DMS114 treated with DMSO at 0.1 percent for 48 hours (cell line): ENCODE measurements at regions not wholly inside any gene's neighbourhood (a gene's known extent, or its start where the extent isn't known, plus 50 kb on each side); places are given as distances from the start of the nearest gene placed in this dataset.
"Not testable (repeated sequence)": the region's sequence is repeated elsewhere in the genome, so short reads cannot be mapped to it uniquely, and the experiment has no call there.

Experiments
- DNase-seq: peaks from one replicate; lab custom pipeline; 2025; ENCODE audit not compliant: unreplicated experiment; lab: John Stamatoyannopoulos, UW

GRCh38 chr2:146392186-146392585 lies 1452.6 kb upstream of the ACVR2A start:
- DNase-seq: no peak

- DNase-seq: no peak
Observed at GRCh38 chr2:146388757-146389156, 1456.1 kb upstream of the ACVR2A start.

- DNase-seq: no peak
Observed at GRCh38 chr2:146386096-146386495, 1458.7 kb upstream of the ACVR2A start.

GRCh38 chr2:146385031-146385430 lies 1459.8 kb upstream of the ACVR2A start:
- no peak for DNase-seq

DNA sequence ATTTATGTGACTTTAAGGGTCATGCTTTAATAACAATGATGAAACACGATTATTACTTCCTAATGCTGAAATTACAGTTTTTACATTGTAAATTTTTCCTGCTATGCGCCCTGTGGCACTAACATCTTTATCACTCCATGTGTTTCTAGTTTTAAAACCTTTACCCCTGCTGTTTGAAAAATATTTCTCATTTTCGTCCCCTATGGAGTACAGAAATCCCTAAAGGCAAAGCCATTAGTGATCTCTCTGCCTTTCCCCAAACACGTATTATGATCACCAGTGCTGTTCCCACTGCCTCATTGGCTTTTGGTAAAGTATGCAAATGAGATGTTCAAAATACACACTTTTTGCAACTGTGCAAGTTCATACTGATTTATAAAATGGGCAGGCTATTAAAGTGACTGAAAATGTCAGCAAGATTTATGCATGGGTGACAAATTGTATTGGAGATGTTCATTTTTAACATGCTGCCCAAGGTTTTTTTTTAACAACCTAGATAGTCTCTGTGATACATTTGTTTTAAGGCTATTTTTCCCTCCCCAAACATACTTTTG lies 1468.2 kb upstream of the ACVR2A start:
- DNase-seq: no peak

GRCh38 chr2:146374505-146374904 lies 1470.3 kb upstream of the ACVR2A start:
- DNase-seq: no peak

DNA sequence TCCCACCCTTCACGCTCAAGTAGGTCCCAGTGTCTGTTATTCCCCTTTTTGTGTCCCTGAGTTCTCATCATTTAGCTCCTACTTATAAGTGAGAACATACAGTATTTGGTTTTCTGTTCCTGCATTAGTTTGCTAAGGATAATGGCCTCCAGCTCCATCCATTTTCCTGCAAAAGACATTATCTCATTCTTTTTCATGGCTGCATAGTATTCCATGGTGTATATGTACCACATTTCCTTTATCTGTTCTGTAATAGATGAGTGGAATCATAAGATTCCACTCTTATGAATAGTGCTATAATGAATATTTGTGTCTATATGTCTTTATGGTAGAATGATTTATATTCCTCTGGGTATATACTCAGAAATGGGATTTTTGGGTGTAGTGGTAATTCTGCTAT lies 1473.5 kb upstream of the ACVR2A start:
- DNase-seq: not testable (repeated sequence)

DNA sequence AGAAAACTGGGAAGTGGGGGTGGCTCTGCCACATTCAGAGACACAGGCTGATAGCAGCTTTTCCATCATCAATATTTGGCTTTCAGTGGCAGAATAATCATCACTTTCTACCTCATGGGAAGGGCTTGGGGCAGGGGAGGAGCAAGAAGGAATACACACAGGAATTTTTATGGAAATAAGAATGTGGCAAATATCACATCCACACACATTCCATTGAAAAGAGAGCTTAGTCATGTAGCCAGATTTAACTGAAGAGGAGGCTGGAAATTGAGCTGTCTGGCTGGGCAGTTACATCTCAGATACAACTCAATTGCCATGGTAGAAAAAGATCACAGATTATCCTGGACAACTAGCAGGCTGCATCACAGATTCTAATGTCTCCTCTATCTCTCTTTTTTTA lies 1474.0 kb upstream of the ACVR2A start:
- no peak for DNase-seq

DNA sequence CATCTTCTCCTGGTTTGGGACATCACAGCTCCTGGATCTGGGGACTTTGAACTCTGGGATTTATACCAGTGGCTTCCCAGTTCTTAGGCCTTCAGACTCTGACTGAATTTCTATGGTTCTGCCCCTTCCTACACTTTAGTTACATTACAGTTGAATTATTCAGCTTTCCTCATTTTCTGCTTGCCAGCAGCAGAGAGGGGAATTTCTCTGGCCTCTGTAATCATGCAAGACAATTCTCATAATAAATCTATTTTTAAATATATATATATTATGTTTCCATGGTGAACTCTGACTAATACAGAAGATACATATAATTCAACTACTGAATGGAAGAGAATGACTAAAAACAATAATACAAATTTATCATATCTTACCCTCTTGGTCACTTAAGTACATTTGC lies 1478.6 kb upstream of the ACVR2A start:
- no peak for DNase-seq

GRCh38 chr2:146365041-146365440 lies 1479.8 kb upstream of the ACVR2A start:
- DNase-seq: no peak

DNA sequence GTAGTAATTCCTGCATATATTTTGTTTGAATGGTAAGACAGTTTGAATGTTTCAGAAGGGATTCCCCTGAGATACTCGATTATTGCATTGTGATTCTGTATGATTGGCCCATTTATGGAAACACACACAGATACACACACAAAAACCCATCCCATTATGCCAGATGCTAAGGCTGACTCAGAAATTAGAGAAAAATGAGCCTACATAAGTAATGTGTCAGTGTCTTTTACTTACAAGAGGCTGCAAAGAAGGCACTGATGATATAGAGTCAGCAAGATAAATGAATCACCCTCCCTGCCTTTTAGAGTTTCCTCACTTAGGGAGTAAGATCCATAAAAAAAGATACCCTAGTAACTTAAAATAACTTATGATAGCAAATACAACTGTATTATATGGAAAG lies 1481.1 kb upstream of the ACVR2A start:
- no peak for DNase-seq

GRCh38 chr2:146351689-146352088 lies 1493.1 kb upstream of the ACVR2A start:
- no peak for DNase-seq

- DNase-seq: no peak
Observed at GRCh38 chr2:146349334-146349733, 1495.5 kb upstream of the ACVR2A start.

DNA sequence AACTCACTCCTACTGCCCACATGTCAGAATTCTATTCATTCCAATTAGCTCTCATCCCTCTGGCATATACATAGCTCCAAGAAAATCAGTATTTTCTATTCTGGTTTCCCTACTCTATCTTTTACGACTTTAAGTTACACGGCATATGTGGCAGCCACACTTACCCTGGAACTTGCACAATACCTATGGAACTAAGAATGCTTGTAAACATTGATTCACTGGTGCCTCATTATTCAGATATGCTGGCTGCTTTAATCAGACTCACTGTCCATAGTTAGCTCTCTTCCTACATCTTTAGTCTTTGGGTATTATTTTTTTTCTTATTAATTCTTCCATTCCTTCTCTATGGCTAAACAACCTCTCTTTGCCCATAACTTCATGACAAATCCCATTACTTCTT lies 1519.9 kb upstream of the ACVR2A start:
- no peak for DNase-seq

- DNase-seq: no peak
Observed at GRCh38 chr2:146323564-146323963, 1521.3 kb upstream of the ACVR2A start.

DNA sequence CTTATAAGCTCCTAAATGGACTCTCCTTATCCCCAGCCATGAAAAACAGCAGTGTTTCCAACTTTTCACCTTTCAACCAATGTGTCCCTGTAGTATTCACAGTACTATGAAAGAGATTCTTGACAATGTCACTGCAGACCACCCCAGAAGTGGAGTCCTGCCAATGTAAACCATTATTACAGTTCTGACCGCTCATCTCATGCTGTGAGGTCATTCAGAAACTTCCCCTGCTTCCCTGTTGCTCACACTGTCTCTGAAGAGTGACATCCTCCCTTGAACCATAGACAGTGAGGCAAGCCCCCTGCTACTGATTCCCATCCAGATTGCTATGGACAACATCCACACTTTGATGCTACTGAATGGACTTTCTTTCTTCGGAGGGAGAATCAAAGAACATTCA lies 1523.7 kb upstream of the ACVR2A start:
- DNase-seq: no peak

- DNase-seq: no peak
Observed at GRCh38 chr2:146317959-146318358, 1526.9 kb upstream of the ACVR2A start.

- peak; percentile 6 for DNase-seq
Observed at GRCh38 chr2:146312899-146313298, 1531.9 kb upstream of the ACVR2A start.

GRCh38 chr2:146305164-146305563 lies 1539.7 kb upstream of the ACVR2A start:
- no peak for DNase-seq

DNA sequence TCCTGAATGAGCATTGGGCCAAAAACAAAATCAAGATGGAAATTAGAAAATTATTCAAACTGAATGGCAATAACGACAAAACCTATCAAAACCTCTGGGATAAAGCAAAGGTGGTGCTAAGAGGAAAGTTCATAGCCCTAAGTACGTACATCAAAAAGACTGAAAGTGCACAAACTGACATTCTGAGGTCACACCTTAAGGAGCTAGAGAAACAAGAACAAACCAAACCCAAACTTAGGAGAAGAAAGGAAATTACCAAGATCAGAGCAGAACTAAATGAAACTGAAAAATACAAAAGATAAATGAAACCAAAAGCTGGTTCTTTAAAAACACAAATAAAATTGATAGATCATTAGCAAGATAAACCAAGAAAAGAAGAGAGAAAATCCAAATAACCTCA lies 1543.5 kb upstream of the ACVR2A start:
- no peak for DNase-seq

- DNase-seq: no peak
Observed at GRCh38 chr2:146295080-146295670, 1549.7 kb upstream of the ACVR2A start.

DNA sequence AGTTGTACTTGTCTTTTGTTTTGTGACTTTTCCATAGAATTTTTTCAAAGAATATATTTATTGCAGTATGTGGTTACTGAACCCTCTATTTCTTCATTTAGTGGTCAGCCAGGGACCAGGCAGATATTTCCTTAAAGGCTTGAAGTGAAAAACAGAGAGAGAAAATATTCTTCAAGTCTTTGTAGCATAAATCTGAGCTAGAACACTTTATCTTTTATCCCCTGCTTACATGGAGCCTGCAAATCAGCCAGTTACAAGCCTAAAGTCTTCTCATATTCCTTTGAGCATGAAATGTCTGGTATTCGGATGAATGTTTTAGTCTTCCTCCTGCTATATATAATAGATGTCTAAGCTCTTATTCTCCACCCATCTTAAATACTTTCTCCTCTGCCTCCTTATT lies 1557.5 kb upstream of the ACVR2A start:
- DNase-seq: no peak

- DNase-seq: no peak
Observed at GRCh38 chr2:146278881-146279280, 1565.9 kb upstream of the ACVR2A start.
